ENCODE measurements at regions not wholly inside any gene's neighbourhood (a gene's known extent, or its start where the extent isn't known, plus 50 kb on each side); places are given as distances from the start of the nearest gene placed in this dataset.
"Not testable (repeated sequence)": the region's sequence is repeated elsewhere in the genome, so short reads cannot be mapped to it uniquely, and the experiment has no call there.

DNA sequence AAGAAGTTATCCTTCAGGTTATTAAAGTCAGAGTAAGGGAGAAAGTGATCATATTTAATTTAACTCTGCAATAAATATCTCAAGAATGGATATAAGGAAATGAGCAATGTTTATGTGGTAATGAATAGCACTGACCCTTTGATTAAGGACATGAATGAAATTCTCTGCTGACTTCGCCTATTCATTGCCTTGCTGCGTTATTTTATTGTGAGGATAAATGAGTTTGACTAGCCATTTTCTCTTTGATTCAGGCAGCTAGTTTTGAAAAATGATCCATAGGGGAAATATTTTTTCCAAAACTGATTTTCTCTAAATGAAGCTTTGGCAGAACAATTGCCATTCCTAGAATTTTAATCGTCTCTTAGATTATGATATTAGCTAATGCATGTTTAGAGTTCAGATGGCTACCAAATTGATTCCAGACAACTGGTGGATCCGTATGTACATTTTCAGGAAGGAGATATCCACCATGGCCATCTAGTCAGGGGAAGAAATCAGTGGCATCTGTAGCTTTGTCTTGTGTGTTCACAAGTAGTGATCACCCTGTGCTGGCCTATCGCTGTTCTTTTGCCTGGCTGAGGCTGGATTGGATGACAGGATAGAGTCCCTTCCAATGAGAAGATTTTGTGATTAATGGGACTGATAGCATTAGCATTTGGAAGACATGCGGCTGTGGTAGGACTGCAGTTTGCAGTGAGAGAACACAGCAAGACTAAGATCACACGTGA lies 302.3 kb upstream of the RGS6 start:
- Histone ChIP-seq H2AFZ (ENCODE audit: low read length) (no peak overlapping the region), H3K9ac (ENCODE audit: low read length) (no peak overlapping the region), H3K27me3 (ENCODE audit: low read length) (no peaks in the 10 kb centered on the region), H3K27ac (ENCODE audit: low read length) (no peak overlapping the region), H3K79me2 (ENCODE audit: low read length) (no peaks in the 10 kb centered on the region), H3K9me3 (ENCODE audit: low read length) (no peaks in the 10 kb centered on the region), H3K4me2 (ENCODE audit: low read length) (peak overlapping the region; percentile 2; the same call in 1 of the 2 replicates), H4K20me1 (ENCODE audit: low read length) (no peaks in the 10 kb centered on the region), H3K4me1 (ENCODE audit: insufficient read depth, low read length) (peaks cover 12% of the 10 kb centered on the region), H3F3A (ENCODE audit: low read length, unreplicated experiment) (no peaks in the 10 kb centered on the region), H3K9me2 (replicated peaks; ENCODE audit: low read length) (no peaks in the 10 kb centered on the region), H3K36me3 (ENCODE audit: low read depth, low read length) (peaks cover 8% of the 10 kb centered on the region), H3K4me3 (ENCODE audit: low read length) (no peak overlapping the region)
- DNase-seq (peak; percentile 34), ATAC-seq (peak; percentile 86)
- TF ChIP-seq, protein P1, sequence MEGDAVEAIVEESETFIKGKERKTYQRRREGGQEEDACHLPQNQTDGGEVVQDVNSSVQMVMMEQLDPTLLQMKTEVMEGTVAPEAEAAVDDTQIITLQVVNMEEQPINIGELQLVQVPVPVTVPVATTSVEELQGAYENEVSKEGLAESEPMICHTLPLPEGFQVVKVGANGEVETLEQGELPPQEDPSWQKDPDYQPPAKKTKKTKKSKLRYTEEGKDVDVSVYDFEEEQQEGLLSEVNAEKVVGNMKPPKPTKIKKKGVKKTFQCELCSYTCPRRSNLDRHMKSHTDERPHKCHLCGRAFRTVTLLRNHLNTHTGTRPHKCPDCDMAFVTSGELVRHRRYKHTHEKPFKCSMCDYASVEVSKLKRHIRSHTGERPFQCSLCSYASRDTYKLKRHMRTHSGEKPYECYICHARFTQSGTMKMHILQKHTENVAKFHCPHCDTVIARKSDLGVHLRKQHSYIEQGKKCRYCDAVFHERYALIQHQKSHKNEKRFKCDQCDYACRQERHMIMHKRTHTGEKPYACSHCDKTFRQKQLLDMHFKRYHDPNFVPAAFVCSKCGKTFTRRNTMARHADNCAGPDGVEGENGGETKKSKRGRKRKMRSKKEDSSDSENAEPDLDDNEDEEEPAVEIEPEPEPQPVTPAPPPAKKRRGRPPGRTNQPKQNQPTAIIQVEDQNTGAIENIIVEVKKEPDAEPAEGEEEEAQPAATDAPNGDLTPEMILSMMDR (conservative IDR thresholded peaks at IDR 0.05; ENCODE audit: low read depth, low read length) = no peak
- TF ChIP-seq EZH2 (IDR thresholded peaks at IDR 0.05; ENCODE audit: low read length, unreplicated experiment) (no peak), EZH2phosphoT487 (IDR thresholded peaks at IDR 0.05; ENCODE audit: borderline replicate concordance, low read length) (no peak)
- POLR2A ChIA-PET (ENCODE audit: unreplicated experiment) = no interaction called here
- intact Hi-C loops (cut with micrococcal nuclease) = loop anchor here (1.0 to 5.0 kb wide), 2 partner anchors 21 to 53 kb away; no protein-coding TSS in a partner anchor
- BruUV-seq (replicated peaks) = no TSS peak
- CTCF ChIA-PET = no interaction called here

DNA sequence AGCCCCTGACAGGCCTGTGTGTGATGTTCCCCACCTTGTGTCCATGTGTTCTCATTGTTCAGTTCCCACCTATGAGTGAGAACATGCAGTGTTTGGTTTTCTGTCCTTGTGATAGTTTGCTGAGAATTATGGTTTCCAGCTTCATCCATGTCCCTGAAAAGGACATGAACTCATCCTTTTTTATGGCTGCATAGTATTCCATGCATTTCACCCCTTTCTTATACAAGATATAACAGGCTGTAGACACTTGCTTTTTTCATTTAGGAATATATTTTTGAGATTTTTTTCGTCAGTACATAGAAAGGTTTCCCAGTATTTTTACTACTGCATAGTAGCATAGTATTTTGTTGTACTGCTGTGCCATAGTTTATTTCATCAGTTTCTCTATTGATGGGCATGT lies 301.2 kb upstream of the RGS6 start:
- H3K9ac ChIP-seq (ENCODE audit: low read length); H3K9me3 ChIP-seq (ENCODE audit: low read length); POLR2A ChIA-PET (ENCODE audit: unreplicated experiment); H3K27me3 ChIP-seq (ENCODE audit: low read length); DNase-seq; H3K79me2 ChIP-seq (ENCODE audit: low read length); H3K4me3 ChIP-seq (ENCODE audit: low read length); H3F3A ChIP-seq (ENCODE audit: low read length, unreplicated experiment); H2AFZ ChIP-seq (ENCODE audit: low read length); intact Hi-C loops (cut with micrococcal nuclease); H3K4me2 ChIP-seq (ENCODE audit: low read length); H3K36me3 ChIP-seq (ENCODE audit: low read depth, low read length); CTCF ChIA-PET; ATAC-seq; BruUV-seq (replicated peaks); H3K27ac ChIP-seq (ENCODE audit: low read length); H3K9me2 ChIP-seq (replicated peaks; ENCODE audit: low read length); H4K20me1 ChIP-seq (ENCODE audit: low read length): not testable (repeated sequence)
- peaks cover 12% of the 10 kb centered on the region for H3K4me1 ChIP-seq (ENCODE audit: insufficient read depth, low read length)

DNA sequence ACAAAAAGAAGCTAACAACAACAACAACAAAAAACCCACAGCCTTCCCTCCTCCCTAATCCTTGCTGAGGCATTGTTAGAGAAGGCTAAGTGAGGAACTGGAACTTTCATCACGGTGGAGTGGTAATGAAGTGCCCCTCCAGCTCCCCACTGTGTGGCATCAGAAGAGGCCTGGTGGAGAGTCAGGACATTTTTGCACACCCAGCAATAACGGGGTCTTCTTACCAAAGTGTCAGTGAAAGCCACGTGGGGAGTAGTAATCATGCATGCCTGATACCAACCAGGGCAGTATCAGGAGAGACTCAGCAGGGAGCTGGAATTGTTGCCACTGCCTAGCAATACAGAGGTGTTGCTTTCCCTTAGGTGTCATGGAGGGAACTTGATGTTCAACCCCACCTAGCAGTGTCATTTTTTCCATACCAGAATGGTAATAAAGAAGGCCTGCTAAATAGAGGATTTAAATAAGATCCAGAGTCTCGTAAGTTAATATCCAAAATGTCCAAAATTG lies 299.7 kb upstream of the RGS6 start:
- Histone ChIP-seq H3K79me2 (ENCODE audit: low read length) (no peaks in the 10 kb centered on the region), H3K4me3 (ENCODE audit: low read length) (no peak overlapping the region), H3K27ac (ENCODE audit: low read length) (no peak overlapping the region), H3K9me3 (ENCODE audit: low read length) (no peaks in the 10 kb centered on the region), H3F3A (ENCODE audit: low read length, unreplicated experiment) (no peaks in the 10 kb centered on the region), H3K27me3 (ENCODE audit: low read length) (no peaks in the 10 kb centered on the region), H3K4me1 (ENCODE audit: insufficient read depth, low read length) (peaks cover 12% of the 10 kb centered on the region), H3K4me2 (ENCODE audit: low read length) (no peak overlapping the region), H4K20me1 (ENCODE audit: low read length) (no peaks in the 10 kb centered on the region), H3K9ac (ENCODE audit: low read length) (no peak overlapping the region), H2AFZ (ENCODE audit: low read length) (no peak overlapping the region), H3K9me2 (replicated peaks; ENCODE audit: low read length) (no peaks in the 10 kb centered on the region), H3K36me3 (ENCODE audit: low read depth, low read length) (peaks cover 8% of the 10 kb centered on the region; the same call in 1 of the 2 replicates)
- TF ChIP-seq EZH2 (IDR thresholded peaks at IDR 0.05; ENCODE audit: low read length, unreplicated experiment) (no peak), EZH2phosphoT487 (IDR thresholded peaks at IDR 0.05; ENCODE audit: borderline replicate concordance, low read length) (no peak)
- TF ChIP-seq, protein P1 (conservative IDR thresholded peaks at IDR 0.05; ENCODE audit: low read depth, low read length) = no peak
- DNase-seq = no peak
- POLR2A ChIA-PET (ENCODE audit: unreplicated experiment) = no interaction called here
- ATAC-seq = no peak
- intact Hi-C loops (cut with micrococcal nuclease) = no loop called here
- CTCF ChIA-PET = no interaction called here
- BruUV-seq (replicated peaks) = no TSS peak
